ENCODE measurements at regions not wholly inside any gene's neighbourhood (a gene's known extent, or its start where the extent isn't known, plus 50 kb on each side); places are given as distances from the start of the nearest gene placed in this dataset.

DNA sequence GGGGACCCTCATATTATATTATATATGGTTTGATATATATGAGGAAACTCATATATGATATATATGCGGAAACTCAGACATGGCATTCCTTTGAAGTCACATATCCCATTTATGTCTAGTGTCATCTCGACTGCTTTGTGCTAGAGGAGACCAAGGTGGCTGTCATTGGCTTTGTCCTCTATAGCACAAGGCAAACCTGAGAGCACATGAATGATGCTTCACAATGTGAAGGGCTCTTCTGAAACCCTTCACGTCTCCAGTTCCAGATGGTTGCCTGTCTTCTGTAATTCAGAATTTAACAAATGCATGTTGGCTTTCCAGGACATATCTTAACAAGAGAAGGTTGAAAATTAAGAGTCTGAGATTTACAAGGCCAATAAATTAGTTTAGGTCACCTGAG is 303.6 kb downstream of the BARHL2 start:
- no peak overlapping the region for H3K4me3 Mint-ChIP-seq
- ChIA-PET CTCF (no interaction called here), POLR2A (no interaction called here)
- no peak for DNase-seq (ENCODE audit: low spot score)
- TF ChIP-seq, protein P1, sequence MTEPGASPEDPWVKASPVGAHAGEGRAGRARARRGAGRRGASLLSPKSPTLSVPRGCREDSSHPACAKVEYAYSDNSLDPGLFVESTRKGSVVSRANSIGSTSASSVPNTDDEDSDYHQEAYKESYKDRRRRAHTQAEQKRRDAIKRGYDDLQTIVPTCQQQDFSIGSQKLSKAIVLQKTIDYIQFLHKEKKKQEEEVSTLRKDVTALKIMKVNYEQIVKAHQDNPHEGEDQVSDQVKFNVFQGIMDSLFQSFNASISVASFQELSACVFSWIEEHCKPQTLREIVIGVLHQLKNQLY (CRISPR knock-in tag; IDR thresholded peaks at IDR 0.05) = no peak
- TF ChIP-seq ZNF138 (CRISPR knock-in tag; conservative IDR thresholded peaks at IDR 0.05) (no peak), NR3C1 (CRISPR knock-in tag; conservative IDR thresholded peaks at IDR 0.05; ENCODE audit: low read depth) (no peak), JAZF1 (CRISPR knock-in tag; IDR thresholded peaks at IDR 0.05) (no peak), TEAD1 (CRISPR knock-in tag; IDR thresholded peaks at IDR 0.05) (no peak), TP53 (CRISPR knock-in tag; IDR thresholded peaks at IDR 0.05) (no peak), ZBTB21 (CRISPR knock-in tag; IDR thresholded peaks at IDR 0.05; ENCODE audit: borderline replicate concordance) (no peak), MYBL2 (CRISPR knock-in tag; IDR thresholded peaks at IDR 0.05) (no peak), IRF1 (CRISPR knock-in tag; IDR thresholded peaks at IDR 0.05) (no peak), SMAD3 (CRISPR knock-in tag; IDR thresholded peaks at IDR 0.05; ENCODE audit: borderline replicate concordance) (no peak), ZNF263 (CRISPR knock-in tag; IDR thresholded peaks at IDR 0.05; ENCODE audit: low read depth) (no peak)
- TF ChIP-seq, protein P2, sequence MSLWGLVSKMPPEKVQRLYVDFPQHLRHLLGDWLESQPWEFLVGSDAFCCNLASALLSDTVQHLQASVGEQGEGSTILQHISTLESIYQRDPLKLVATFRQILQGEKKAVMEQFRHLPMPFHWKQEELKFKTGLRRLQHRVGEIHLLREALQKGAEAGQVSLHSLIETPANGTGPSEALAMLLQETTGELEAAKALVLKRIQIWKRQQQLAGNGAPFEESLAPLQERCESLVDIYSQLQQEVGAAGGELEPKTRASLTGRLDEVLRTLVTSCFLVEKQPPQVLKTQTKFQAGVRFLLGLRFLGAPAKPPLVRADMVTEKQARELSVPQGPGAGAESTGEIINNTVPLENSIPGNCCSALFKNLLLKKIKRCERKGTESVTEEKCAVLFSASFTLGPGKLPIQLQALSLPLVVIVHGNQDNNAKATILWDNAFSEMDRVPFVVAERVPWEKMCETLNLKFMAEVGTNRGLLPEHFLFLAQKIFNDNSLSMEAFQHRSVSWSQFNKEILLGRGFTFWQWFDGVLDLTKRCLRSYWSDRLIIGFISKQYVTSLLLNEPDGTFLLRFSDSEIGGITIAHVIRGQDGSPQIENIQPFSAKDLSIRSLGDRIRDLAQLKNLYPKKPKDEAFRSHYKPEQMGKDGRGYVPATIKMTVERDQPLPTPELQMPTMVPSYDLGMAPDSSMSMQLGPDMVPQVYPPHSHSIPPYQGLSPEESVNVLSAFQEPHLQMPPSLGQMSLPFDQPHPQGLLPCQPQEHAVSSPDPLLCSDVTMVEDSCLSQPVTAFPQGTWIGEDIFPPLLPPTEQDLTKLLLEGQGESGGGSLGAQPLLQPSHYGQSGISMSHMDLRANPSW (CRISPR knock-in tag; conservative IDR thresholded peaks at IDR 0.05; ENCODE audit: low read depth) = no peak
- TF ChIP-seq, protein P3, sequence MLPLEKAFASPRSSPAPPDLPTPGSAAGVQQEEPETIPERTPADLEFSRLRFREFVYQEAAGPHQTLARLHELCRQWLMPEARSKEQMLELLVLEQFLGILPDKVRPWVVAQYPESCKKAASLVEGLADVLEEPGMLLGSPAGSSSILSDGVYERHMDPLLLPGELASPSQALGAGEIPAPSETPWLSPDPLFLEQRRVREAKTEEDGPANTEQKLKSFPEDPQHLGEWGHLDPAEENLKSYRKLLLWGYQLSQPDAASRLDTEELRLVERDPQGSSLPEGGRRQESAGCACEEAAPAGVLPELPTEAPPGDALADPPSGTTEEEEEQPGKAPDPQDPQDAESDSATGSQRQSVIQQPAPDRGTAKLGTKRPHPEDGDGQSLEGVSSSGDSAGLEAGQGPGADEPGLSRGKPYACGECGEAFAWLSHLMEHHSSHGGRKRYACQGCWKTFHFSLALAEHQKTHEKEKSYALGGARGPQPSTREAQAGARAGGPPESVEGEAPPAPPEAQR (CRISPR knock-in tag; IDR thresholded peaks at IDR 0.05) = no peak
- H3K36me3 Mint-ChIP-seq = no peaks in the 10 kb centered on the region
- H3K27me3 Mint-ChIP-seq (ENCODE audit: low read depth) = no peaks in the 10 kb centered on the region; the same call in 1 of the 2 replicates
- no peaks in the 10 kb centered on the region for H3K4me1 Mint-ChIP-seq
- no peak overlapping the region for H3K27ac Mint-ChIP-seq
- ATAC-seq = no peak
- peaks cover 8% of the 10 kb centered on the region for H3K9me3 Mint-ChIP-seq

DNA sequence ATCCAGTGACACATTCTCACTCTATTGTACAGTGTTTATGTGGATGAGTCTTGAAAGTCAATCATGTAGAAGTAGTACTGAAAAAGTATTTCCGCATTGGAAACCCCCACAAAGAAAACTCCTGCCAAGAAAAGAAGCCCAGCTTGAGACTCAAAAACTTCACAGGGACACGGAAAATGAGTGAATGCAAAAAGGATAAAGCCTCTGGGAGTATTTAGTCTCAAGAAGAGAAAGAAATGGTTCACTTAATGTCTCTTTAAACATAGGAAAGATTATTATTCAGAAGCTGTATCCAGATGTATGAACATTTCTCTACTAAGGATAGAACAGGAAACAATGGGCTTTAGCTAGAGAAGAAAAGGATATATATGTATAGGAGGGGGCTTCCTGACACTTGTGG is 304.5 kb downstream of the BARHL2 start:
- Mint-ChIP-seq H3K27me3 (ENCODE audit: low read depth) (no peaks in the 10 kb centered on the region; the same call in 1 of the 2 replicates), H3K36me3 (no peaks in the 10 kb centered on the region), H3K4me3 (no peak overlapping the region), H3K4me1 (no peaks in the 10 kb centered on the region), H3K9me3 (peaks cover 8% of the 10 kb centered on the region), H3K27ac (no peak overlapping the region)
- ATAC-seq (no peak), DNase-seq (ENCODE audit: low spot score) (no peak)
- ChIA-PET CTCF (interaction anchor here (0.9 kb wide), 1 partner anchor 84 kb away, joined by 3 read pairs; no protein-coding TSS in a partner anchor), POLR2A (no interaction called here)
- TF ChIP-seq, protein P4, sequence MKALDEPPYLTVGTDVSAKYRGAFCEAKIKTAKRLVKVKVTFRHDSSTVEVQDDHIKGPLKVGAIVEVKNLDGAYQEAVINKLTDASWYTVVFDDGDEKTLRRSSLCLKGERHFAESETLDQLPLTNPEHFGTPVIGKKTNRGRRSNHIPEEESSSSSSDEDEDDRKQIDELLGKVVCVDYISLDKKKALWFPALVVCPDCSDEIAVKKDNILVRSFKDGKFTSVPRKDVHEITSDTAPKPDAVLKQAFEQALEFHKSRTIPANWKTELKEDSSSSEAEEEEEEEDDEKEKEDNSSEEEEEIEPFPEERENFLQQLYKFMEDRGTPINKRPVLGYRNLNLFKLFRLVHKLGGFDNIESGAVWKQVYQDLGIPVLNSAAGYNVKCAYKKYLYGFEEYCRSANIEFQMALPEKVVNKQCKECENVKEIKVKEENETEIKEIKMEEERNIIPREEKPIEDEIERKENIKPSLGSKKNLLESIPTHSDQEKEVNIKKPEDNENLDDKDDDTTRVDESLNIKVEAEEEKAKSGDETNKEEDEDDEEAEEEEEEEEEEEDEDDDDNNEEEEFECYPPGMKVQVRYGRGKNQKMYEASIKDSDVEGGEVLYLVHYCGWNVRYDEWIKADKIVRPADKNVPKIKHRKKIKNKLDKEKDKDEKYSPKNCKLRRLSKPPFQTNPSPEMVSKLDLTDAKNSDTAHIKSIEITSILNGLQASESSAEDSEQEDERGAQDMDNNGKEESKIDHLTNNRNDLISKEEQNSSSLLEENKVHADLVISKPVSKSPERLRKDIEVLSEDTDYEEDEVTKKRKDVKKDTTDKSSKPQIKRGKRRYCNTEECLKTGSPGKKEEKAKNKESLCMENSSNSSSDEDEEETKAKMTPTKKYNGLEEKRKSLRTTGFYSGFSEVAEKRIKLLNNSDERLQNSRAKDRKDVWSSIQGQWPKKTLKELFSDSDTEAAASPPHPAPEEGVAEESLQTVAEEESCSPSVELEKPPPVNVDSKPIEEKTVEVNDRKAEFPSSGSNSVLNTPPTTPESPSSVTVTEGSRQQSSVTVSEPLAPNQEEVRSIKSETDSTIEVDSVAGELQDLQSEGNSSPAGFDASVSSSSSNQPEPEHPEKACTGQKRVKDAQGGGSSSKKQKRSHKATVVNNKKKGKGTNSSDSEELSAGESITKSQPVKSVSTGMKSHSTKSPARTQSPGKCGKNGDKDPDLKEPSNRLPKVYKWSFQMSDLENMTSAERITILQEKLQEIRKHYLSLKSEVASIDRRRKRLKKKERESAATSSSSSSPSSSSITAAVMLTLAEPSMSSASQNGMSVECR (CRISPR knock-in tag; IDR thresholded peaks at IDR 0.05; ENCODE audit: borderline replicate concordance) = no peak
- TF ChIP-seq ZBTB43 (CRISPR knock-in tag; IDR thresholded peaks at IDR 0.05) (no peak), ATF2 (CRISPR knock-in tag; IDR thresholded peaks at IDR 0.05; ENCODE audit: borderline replicate concordance, low read depth) (no peak), NFE2L1 (CRISPR knock-in tag; IDR thresholded peaks at IDR 0.05) (no peak), JUN (CRISPR knock-in tag; IDR thresholded peaks at IDR 0.05) (no peak), TP53 (CRISPR knock-in tag; IDR thresholded peaks at IDR 0.05) (no peak)
- TF ChIP-seq, protein P5, sequence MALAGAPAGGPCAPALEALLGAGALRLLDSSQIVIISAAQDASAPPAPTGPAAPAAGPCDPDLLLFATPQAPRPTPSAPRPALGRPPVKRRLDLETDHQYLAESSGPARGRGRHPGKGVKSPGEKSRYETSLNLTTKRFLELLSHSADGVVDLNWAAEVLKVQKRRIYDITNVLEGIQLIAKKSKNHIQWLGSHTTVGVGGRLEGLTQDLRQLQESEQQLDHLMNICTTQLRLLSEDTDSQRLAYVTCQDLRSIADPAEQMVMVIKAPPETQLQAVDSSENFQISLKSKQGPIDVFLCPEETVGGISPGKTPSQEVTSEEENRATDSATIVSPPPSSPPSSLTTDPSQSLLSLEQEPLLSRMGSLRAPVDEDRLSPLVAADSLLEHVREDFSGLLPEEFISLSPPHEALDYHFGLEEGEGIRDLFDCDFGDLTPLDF (CRISPR knock-in tag; IDR thresholded peaks at IDR 0.05) = no peak

All from WTC11 (cell line).